Osteocyte (in vitro differentiated cells): ENCODE measurements at regions not wholly inside any gene's neighbourhood (a gene's known extent, or its start where the extent isn't known, plus 50 kb on each side); places are given as distances from the start of the nearest gene placed in this dataset.

ENCODE experiments used
- DNase-seq: peaks from one replicate; pipeline ENCODE4 v3.0.0; 2021; ENCODE audit warnings: mixed read lengths; ENCODE audit not compliant: unreplicated experiment; ENCODE audit errors: extremely low spot score
- H3K27ac Mint-ChIP-seq: one replicate; pipeline ENCODE4 v1.8.0; 2021; ENCODE audit warnings: mild to moderate bottlenecking, mixed read lengths; ENCODE audit not compliant: unreplicated experiment
- H3K27me3 Mint-ChIP-seq: one replicate; pipeline ENCODE4 v1.8.0; 2021; ENCODE audit warnings: mixed read lengths; ENCODE audit not compliant: unreplicated experiment
- H3K36me3 Mint-ChIP-seq: one replicate; pipeline ENCODE4 v1.8.0; 2021; ENCODE audit warnings: mixed read lengths; ENCODE audit not compliant: unreplicated experiment
- H3K4me1 Mint-ChIP-seq: one replicate; pipeline ENCODE4 v1.8.0; 2021; ENCODE audit warnings: mixed read lengths; ENCODE audit not compliant: unreplicated experiment
- H3K4me3 Mint-ChIP-seq: one replicate; pipeline ENCODE4 v1.8.0; 2021; ENCODE audit warnings: mild to moderate bottlenecking, moderate library complexity, mixed read lengths; ENCODE audit not compliant: unreplicated experiment
- H3K9me3 Mint-ChIP-seq: one replicate; pipeline ENCODE4 v1.8.0; 2021; ENCODE audit warnings: mixed read lengths; ENCODE audit not compliant: unreplicated experiment
- TF ChIP-seq, protein P1 (sequence below): fragments of 200-600 bp; sonication (generic); IDR thresholded peaks from 2 replicates; pipeline ENCODE4 v1.5.0; 2021; ENCODE audit warnings: antibody characterized with exemption, mild to moderate bottlenecking, moderate library complexity

DNA sequence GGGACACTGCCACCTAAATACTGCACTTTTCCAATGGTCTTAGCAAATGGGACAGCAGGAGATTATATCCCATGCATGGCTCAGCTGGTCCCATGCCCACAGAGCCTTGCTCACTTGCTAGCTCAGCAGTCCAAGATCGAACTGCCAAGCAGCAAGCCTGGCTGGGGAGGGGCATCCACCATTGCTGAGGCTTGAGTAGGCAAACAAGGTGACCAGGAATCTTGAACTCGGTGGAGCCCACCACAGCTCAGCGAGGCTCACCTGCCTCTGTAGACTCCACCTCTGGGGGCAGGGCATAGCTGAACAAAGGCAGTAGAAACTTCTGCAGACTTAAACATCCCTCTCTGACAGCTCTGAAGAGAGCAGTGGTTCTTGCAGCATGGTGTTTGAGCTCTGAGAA is 370.8 kb upstream of the MGAT4C start:
- TF ChIP-seq, protein P1, sequence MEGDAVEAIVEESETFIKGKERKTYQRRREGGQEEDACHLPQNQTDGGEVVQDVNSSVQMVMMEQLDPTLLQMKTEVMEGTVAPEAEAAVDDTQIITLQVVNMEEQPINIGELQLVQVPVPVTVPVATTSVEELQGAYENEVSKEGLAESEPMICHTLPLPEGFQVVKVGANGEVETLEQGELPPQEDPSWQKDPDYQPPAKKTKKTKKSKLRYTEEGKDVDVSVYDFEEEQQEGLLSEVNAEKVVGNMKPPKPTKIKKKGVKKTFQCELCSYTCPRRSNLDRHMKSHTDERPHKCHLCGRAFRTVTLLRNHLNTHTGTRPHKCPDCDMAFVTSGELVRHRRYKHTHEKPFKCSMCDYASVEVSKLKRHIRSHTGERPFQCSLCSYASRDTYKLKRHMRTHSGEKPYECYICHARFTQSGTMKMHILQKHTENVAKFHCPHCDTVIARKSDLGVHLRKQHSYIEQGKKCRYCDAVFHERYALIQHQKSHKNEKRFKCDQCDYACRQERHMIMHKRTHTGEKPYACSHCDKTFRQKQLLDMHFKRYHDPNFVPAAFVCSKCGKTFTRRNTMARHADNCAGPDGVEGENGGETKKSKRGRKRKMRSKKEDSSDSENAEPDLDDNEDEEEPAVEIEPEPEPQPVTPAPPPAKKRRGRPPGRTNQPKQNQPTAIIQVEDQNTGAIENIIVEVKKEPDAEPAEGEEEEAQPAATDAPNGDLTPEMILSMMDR = no peak
- H3K9me3 Mint-ChIP-seq = peaks cover 63% of the 10 kb centered on the region
- no peak overlapping the region for H3K27ac Mint-ChIP-seq
- H3K27me3 Mint-ChIP-seq = no peaks in the 10 kb centered on the region
- H3K4me1 Mint-ChIP-seq = no peaks in the 10 kb centered on the region
- no peak overlapping the region for H3K4me3 Mint-ChIP-seq
- DNase-seq = no peak
- peaks cover 13% of the 10 kb centered on the region for H3K36me3 Mint-ChIP-seq

DNA sequence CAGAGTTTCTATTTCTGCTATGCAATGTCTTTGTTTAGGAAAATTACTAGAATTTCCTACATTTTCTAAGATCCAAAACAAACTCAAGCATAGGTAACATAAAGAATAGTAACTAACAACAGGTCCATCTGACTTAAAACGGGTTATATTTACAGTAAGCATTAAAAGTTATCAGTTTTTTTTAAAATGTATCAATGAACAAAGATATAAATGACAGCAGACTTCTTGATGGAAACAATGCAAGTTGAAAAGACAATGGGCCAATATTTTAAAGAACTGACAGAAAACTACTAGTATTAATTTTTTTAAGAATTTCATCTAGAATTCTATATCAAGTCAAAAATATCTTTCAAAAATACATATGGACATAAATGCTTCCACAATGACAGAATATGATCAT is 367.1 kb upstream of the MGAT4C start:
- no peak overlapping the region for H3K4me3 Mint-ChIP-seq

DNA sequence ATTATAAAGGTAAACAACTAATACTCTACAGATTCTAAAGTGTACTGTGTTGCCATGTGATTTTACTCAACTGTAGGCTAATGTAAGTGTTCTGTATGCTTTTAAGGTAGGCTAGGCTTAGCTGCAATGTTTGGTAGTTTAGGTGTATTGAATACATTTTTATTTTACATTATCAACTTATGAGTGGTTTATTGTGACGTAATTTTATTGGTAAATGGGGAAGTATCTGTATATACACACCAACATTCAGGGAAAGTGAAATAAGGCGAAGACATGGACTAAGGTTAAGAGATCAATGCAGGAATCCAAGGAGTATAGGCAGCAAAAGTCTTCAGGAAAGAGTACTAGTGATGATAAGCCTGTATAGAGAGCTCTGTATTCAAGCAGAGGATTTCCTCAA is 365.8 kb upstream of the MGAT4C start:
- Mint-ChIP-seq H3K27ac (no peak overlapping the region), H3K36me3 (peaks cover 13% of the 10 kb centered on the region), H3K4me3 (no peak overlapping the region), H3K9me3 (peaks cover 43% of the 10 kb centered on the region), H3K4me1 (no peaks in the 10 kb centered on the region), H3K27me3 (no peaks in the 10 kb centered on the region)
- TF ChIP-seq, protein P1 = no peak
- DNase-seq = no peak

More for the DNA sequence above, 367.1 kb upstream of the MGAT4C start:
- TF ChIP-seq, protein P1 = no peak
- no peak overlapping the region for H3K27ac Mint-ChIP-seq
- peaks cover 13% of the 10 kb centered on the region for H3K36me3 Mint-ChIP-seq
- DNase-seq = no peak
- H3K9me3 Mint-ChIP-seq = peaks cover 46% of the 10 kb centered on the region
- H3K4me1 Mint-ChIP-seq = no peaks in the 10 kb centered on the region
- H3K27me3 Mint-ChIP-seq = no peaks in the 10 kb centered on the region

DNA sequence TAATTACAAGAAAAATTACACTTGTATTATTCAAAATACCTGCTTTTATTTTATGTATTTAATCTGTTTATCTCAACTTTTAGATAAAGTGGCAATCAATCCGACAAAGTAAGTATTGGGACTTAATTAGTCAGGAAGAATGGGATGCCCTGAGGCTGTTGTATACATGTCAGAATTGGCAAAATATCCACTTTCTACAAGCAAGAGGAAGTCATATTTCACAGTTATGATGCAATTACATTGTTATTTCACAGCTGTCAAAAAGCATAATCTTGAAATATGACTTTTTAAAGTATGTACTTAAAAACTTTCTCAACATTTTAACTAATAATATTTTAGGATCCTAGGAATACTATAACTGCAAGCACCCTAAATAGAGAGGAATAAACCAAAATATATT is 357.1 kb upstream of the MGAT4C start:
- no peak for DNase-seq
- no peaks in the 10 kb centered on the region for H3K27me3 Mint-ChIP-seq
- H3K9me3 Mint-ChIP-seq = peaks cover 4% of the 10 kb centered on the region
- peaks cover 7% of the 10 kb centered on the region for H3K4me1 Mint-ChIP-seq
- no peaks in the 10 kb centered on the region for H3K36me3 Mint-ChIP-seq
- no peak overlapping the region for H3K4me3 Mint-ChIP-seq
- TF ChIP-seq, protein P1 = no peak
- H3K27ac Mint-ChIP-seq = no peak overlapping the region

DNA sequence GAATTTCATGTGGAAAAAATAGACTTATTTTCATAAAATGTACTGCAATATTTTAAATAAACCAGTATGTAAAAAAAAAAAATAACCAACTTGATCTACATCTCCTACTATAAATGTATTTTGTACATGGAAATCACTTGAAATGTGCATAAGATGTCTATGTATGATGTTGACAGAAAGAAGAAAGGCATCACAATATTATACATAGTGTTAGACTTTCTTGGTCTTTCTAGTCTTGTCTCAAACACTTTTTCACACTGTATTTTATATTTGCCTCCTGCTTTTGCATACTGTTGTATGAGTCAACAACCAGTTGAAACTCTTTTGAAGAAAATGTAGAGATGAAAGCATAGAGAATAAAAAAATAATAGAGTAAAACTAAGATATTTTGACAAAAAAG is 352.4 kb upstream of the MGAT4C start:
- Mint-ChIP-seq H3K36me3 (no peaks in the 10 kb centered on the region), H3K4me3 (no peak overlapping the region), H3K9me3 (no peaks in the 10 kb centered on the region), H3K4me1 (peaks cover 15% of the 10 kb centered on the region), H3K27me3 (no peaks in the 10 kb centered on the region), H3K27ac (no peak overlapping the region)
- TF ChIP-seq, protein P1 = no peak
- DNase-seq = no peak
